ENCODE measurements at regions not wholly inside any gene's neighbourhood (a gene's known extent, or its start where the extent isn't known, plus 50 kb on each side); places are given as distances from the start of the nearest gene placed in this dataset.

GRCh38 chr2:186033541-186033940, 294.9 kb downstream of the FSIP2 start:
- TF ChIP-seq CTCF (IDR thresholded peaks at IDR 0.05; ENCODE audit: low read depth, low read length, missing input control) (no peak), YY1 (IDR thresholded peaks at IDR 0.05) (no peak), RAD21 (IDR thresholded peaks at IDR 0.05) (no peak), HNF4G (IDR thresholded peaks at IDR 0.05) (no peak)
- TF ChIP-seq, protein P1, sequence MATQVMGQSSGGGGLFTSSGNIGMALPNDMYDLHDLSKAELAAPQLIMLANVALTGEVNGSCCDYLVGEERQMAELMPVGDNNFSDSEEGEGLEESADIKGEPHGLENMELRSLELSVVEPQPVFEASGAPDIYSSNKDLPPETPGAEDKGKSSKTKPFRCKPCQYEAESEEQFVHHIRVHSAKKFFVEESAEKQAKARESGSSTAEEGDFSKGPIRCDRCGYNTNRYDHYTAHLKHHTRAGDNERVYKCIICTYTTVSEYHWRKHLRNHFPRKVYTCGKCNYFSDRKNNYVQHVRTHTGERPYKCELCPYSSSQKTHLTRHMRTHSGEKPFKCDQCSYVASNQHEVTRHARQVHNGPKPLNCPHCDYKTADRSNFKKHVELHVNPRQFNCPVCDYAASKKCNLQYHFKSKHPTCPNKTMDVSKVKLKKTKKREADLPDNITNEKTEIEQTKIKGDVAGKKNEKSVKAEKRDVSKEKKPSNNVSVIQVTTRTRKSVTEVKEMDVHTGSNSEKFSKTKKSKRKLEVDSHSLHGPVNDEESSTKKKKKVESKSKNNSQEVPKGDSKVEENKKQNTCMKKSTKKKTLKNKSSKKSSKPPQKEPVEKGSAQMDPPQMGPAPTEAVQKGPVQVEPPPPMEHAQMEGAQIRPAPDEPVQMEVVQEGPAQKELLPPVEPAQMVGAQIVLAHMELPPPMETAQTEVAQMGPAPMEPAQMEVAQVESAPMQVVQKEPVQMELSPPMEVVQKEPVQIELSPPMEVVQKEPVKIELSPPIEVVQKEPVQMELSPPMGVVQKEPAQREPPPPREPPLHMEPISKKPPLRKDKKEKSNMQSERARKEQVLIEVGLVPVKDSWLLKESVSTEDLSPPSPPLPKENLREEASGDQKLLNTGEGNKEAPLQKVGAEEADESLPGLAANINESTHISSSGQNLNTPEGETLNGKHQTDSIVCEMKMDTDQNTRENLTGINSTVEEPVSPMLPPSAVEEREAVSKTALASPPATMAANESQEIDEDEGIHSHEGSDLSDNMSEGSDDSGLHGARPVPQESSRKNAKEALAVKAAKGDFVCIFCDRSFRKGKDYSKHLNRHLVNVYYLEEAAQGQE (IDR thresholded peaks at IDR 0.05) = no peak

Measured in liver (tissue), 3 donors.